Jurkat, Clone E6-1 (cell line): ENCODE measurements at regions not wholly inside any gene's neighbourhood (a gene's known extent, or its start where the extent isn't known, plus 50 kb on each side); places are given as distances from the start of the nearest gene placed in this dataset.

ENCODE experiments used
- DNase-seq: peaks from one replicate; pipeline ENCODE4 v3.0.0-alpha.2; 2011; ENCODE audit warnings: low read depth, low spot score
- H3K4me3 ChIP-seq: 2 replicates; pipeline ENCODE4 v1.5.1; 2011; ENCODE audit warnings: mild to moderate bottlenecking, low read length, control low read depth, moderate library complexity

GRCh38 chr12:23028158-23028802, 403.3 kb downstream of the ETNK1 start:
- H3K4me3 ChIP-seq = no peak overlapping the region
- no peak for DNase-seq

GRCh38 chr12:23029185-23029584, 404.2 kb downstream of the ETNK1 start:
- H3K4me3 ChIP-seq = no peak overlapping the region
- no peak for DNase-seq

GRCh38 chr12:23039834-23040233, 414.9 kb downstream of the ETNK1 start:
- no peak for DNase-seq
- H3K4me3 ChIP-seq = no peak overlapping the region

GRCh38 chr12:23041774-23042173, 416.8 kb downstream of the ETNK1 start:
- no peak for DNase-seq
- H3K4me3 ChIP-seq = no peak overlapping the region

- H3K4me3 ChIP-seq = no peak overlapping the region
- no peak for DNase-seq
Observed at GRCh38 chr12:23043646-23044045, 418.7 kb downstream of the ETNK1 start.

- no peak for DNase-seq
- no peak overlapping the region for H3K4me3 ChIP-seq
Observed at GRCh38 chr12:23049180-23049579, 424.2 kb downstream of the ETNK1 start.

- no peak overlapping the region for H3K4me3 ChIP-seq
- DNase-seq = peak; percentile 10
Observed at GRCh38 chr12:23055004-23055403, 430.0 kb downstream of the ETNK1 start.

GRCh38 chr12:23057571-23057970, 432.6 kb downstream of the ETNK1 start:
- H3K4me3 ChIP-seq = no peak overlapping the region
- DNase-seq = no peak

- no peak overlapping the region for H3K4me3 ChIP-seq
- no peak for DNase-seq
Observed at GRCh38 chr12:23060161-23060560, 435.2 kb downstream of the ETNK1 start.

- H3K4me3 ChIP-seq = no peak overlapping the region
- no peak for DNase-seq
Observed at GRCh38 chr12:23063206-23063605, 438.2 kb downstream of the ETNK1 start.

GRCh38 chr12:23066095-23066494, 441.1 kb downstream of the ETNK1 start:
- H3K4me3 ChIP-seq = no peak overlapping the region
- no peak for DNase-seq

GRCh38 chr12:23083267-23083666, 458.3 kb downstream of the ETNK1 start:
- H3K4me3 ChIP-seq = no peak overlapping the region
- DNase-seq = no peak

- H3K4me3 ChIP-seq = no peak overlapping the region
- DNase-seq = no peak
Observed at GRCh38 chr12:23084236-23084995, 459.4 kb downstream of the ETNK1 start.

GRCh38 chr12:23088594-23088993, 463.6 kb downstream of the ETNK1 start:
- no peak overlapping the region for H3K4me3 ChIP-seq
- DNase-seq = no peak

GRCh38 chr12:23093488-23093887, 468.5 kb downstream of the ETNK1 start:
- no peak overlapping the region for H3K4me3 ChIP-seq
- DNase-seq = no peak

- H3K4me3 ChIP-seq = no peak overlapping the region
- no peak for DNase-seq
Observed at GRCh38 chr12:23096321-23096720, 471.4 kb downstream of the ETNK1 start.

- no peak overlapping the region for H3K4me3 ChIP-seq
- no peak for DNase-seq
Observed at GRCh38 chr12:23098110-23098509, 473.1 kb downstream of the ETNK1 start.

GRCh38 chr12:23098517-23098916, 473.5 kb downstream of the ETNK1 start:
- no peak for DNase-seq
- no peak overlapping the region for H3K4me3 ChIP-seq

- DNase-seq = peak; percentile 10
- H3K4me3 ChIP-seq = no peak overlapping the region
Observed at GRCh38 chr12:23099104-23099503, 474.1 kb downstream of the ETNK1 start.

- no peak for DNase-seq
Observed at GRCh38 chr12:23099604-23100003, 474.6 kb downstream of the ETNK1 start.

GRCh38 chr12:23108957-23109356, 484.0 kb downstream of the ETNK1 start:
- DNase-seq = no peak
- H3K4me3 ChIP-seq = no peak overlapping the region

More at GRCh38 chr12:23099604-23100003, 474.6 kb downstream of the ETNK1 start:
- H3K4me3 ChIP-seq = no peak overlapping the region
